HEK293 (cell line): ENCODE measurements at regions not wholly inside any gene's neighbourhood (a gene's known extent, or its start where the extent isn't known, plus 50 kb on each side); places are given as distances from the start of the nearest gene placed in this dataset.

ENCODE experiments used
- CTCF ChIA-PET: fragments of 350-600 bp; formaldehyde crosslinking; extraction: SDS; loops from one replicate; lab custom pipeline; 2021; ENCODE audit warnings: antibody characterized with exemption; lab: Yijun Ruan, JAX
- POLR2A ChIA-PET: fragments of 300-600 bp; formaldehyde crosslinking; extraction: SDS; loops from one replicate; lab custom pipeline; 2020; ENCODE audit warnings: antibody characterized with exemption, inconsistent platforms; lab: Yijun Ruan, JAX
- H3K27ac ChIP-seq: fragments of 200-500 bp; sonication (Bioruptor generic); 2 replicates; pipeline ENCODE4 v1.5.1; 2014; ENCODE audit warnings: low read depth, low read length, control low read depth, inconsistent platforms; ENCODE audit errors: extremely low read depth
- H3K36me3 ChIP-seq, 2 experiments: fragments of 200-500 bp in 1 of 2; sonication (Bioruptor generic) in 1 of 2; 1 replicate in 1 of 2; 2 replicates in 1 of 2; pipeline ENCODE4 v1.5.1; 2014 to 2017; ENCODE audit warnings: inconsistent platforms in 2 of 2, low read length in 2 of 2; ENCODE audit not compliant: control insufficient read depth in 2 of 2, insufficient read depth in 1 of 2
- H3K4me1 ChIP-seq: fragments of 200-500 bp; sonication (Bioruptor generic); 2 replicates; pipeline ENCODE4 v1.5.1; 2014; ENCODE audit warnings: mild to moderate bottlenecking, low read length, inconsistent platforms; ENCODE audit not compliant: control insufficient read depth, insufficient read depth
- H3K4me3 ChIP-seq: 2 replicates; pipeline ENCODE4 v1.5.1; 2011; ENCODE audit warnings: low read depth, mild to moderate bottlenecking, control low read depth, low read length, moderate library complexity
- H3K9me3 ChIP-seq: fragments of 200-500 bp; sonication (Bioruptor generic); 2 replicates; pipeline ENCODE4 v1.5.1; 2014; ENCODE audit warnings: low read depth, low read length, inconsistent platforms; ENCODE audit not compliant: control insufficient read depth, insufficient read depth
- GFI1B ChIP-seq: fragments of 450-650 bp; formaldehyde crosslinking; IDR thresholded peaks from 2 replicates; pipeline ENCODE4 v1.5.1; 2016; ENCODE audit warnings: missing biosample characterization, missing genetic modification characterization
- REPIN1 ChIP-seq: fragments of 450-650 bp; formaldehyde crosslinking; IDR thresholded peaks from 2 replicates; pipeline ENCODE4 v1.5.1; 2017; ENCODE audit warnings: missing biosample characterization, missing genetic modification characterization, low read depth
- SP2 ChIP-seq: fragments of 450-650 bp; formaldehyde crosslinking; IDR thresholded peaks from 2 replicates; pipeline ENCODE4 v1.5.1; 2016; ENCODE audit warnings: missing biosample characterization, missing genetic modification characterization
- ZIC2 ChIP-seq: fragments of 450-650 bp; formaldehyde crosslinking; IDR thresholded peaks from 2 replicates; pipeline ENCODE4 v1.5.1; 2016; ENCODE audit warnings: missing biosample characterization, missing genetic modification characterization
- ZNF16 ChIP-seq: fragments of 450-650 bp; formaldehyde crosslinking; IDR thresholded peaks from 2 replicates; pipeline ENCODE4 v1.5.1; 2016; ENCODE audit warnings: low read depth, missing biosample characterization, missing genetic modification characterization
- ZNF202 ChIP-seq: fragments of 450-650 bp; formaldehyde crosslinking; IDR thresholded peaks from 2 replicates; pipeline ENCODE4 v1.5.1; 2016; ENCODE audit warnings: missing biosample characterization, missing genetic modification characterization, borderline replicate concordance
- ZNF223 ChIP-seq: fragments of 450-650 bp; formaldehyde crosslinking; IDR thresholded peaks from 2 replicates; pipeline ENCODE4 v1.5.1; 2016; ENCODE audit warnings: missing biosample characterization, missing genetic modification characterization
- ZNF324 ChIP-seq: fragments of 450-650 bp; formaldehyde crosslinking; IDR thresholded peaks from 2 replicates; pipeline ENCODE4 v1.5.1; 2016; ENCODE audit warnings: missing biosample characterization, missing genetic modification characterization
- ZNF354C ChIP-seq: fragments of 450-650 bp; formaldehyde crosslinking; IDR thresholded peaks from 2 replicates; pipeline ENCODE4 v1.5.1; 2016; ENCODE audit warnings: missing biosample characterization, missing genetic modification characterization, low read depth, borderline replicate concordance
- ZNF610 ChIP-seq: fragments of 450-650 bp; formaldehyde crosslinking; IDR thresholded peaks from 2 replicates; pipeline ENCODE4 v1.5.1; 2016; ENCODE audit warnings: missing biosample characterization, missing genetic modification characterization, borderline replicate concordance
- ZNF658 ChIP-seq: fragments of 450-650 bp; formaldehyde crosslinking; IDR thresholded peaks from 2 replicates; pipeline ENCODE4; 2016; ENCODE audit warnings: missing biosample characterization, missing genetic modification characterization
- ZNF837 ChIP-seq: fragments of 450-650 bp; formaldehyde crosslinking; IDR thresholded peaks from 2 replicates; pipeline ENCODE4 v1.5.1; 2016; ENCODE audit warnings: missing biosample characterization, missing genetic modification characterization
- TF ChIP-seq, protein P1 (sequence below): fragments of 450-650 bp; formaldehyde crosslinking; IDR thresholded peaks from 2 replicates; pipeline ENCODE4 v1.5.1; 2016; ENCODE audit warnings: missing biosample characterization, missing genetic modification characterization
- TF ChIP-seq, protein P2 (sequence below): fragments of 450-650 bp; formaldehyde crosslinking; IDR thresholded peaks from 2 replicates; pipeline ENCODE4 v1.5.1; 2016; ENCODE audit warnings: missing biosample characterization, missing genetic modification characterization
- TF ChIP-seq, protein P3 (sequence below): fragments of 450-650 bp; formaldehyde crosslinking; IDR thresholded peaks from 2 replicates; pipeline ENCODE4 v1.5.1; 2016; ENCODE audit warnings: missing biosample characterization, missing genetic modification characterization
- TF ChIP-seq, protein P4 (sequence below): fragments of 450-650 bp; formaldehyde crosslinking; IDR thresholded peaks from 2 replicates; pipeline ENCODE4 v1.5.1; 2016; ENCODE audit warnings: missing biosample characterization, missing genetic modification characterization
- TF ChIP-seq, protein P5 (sequence below): fragments of 450-650 bp; formaldehyde crosslinking; IDR thresholded peaks from 2 replicates; pipeline ENCODE4; 2016; ENCODE audit warnings: missing biosample characterization, missing genetic modification characterization
- TF ChIP-seq, protein P6 (sequence below): fragments of 450-650 bp; formaldehyde crosslinking; IDR thresholded peaks from 2 replicates; pipeline ENCODE4 v1.5.1; 2016; ENCODE audit warnings: missing biosample characterization, missing genetic modification characterization

DNA sequence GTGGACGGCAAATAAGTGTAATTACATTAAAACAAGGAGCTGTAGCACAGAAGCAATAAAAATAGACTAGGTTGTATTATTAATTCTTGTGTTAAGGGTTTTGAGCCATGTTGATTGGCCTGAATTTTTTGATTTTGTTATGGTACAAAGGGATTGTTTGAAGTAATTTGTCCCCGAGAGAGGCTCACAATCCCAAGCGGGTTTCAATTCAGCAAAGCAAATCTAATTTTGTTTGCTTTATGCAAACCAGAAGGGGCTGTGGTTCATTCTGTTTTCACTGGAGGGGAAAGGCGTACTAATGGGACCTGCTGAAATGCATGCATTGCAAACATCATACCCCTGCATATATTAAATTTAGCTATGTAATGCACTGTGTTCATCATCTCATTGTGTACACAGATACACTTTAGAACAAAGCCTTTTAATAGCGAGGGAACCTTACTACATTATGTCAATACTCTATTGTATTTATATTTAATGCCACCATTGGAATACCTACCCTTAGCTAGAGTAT is 379.5 kb upstream of the POU3F2 start (continued):
- TF ChIP-seq, protein P1, sequence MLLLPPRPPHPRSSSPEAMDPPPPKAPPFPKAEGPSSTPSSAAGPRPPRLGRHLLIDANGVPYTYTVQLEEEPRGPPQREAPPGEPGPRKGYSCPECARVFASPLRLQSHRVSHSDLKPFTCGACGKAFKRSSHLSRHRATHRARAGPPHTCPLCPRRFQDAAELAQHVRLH, result no peak
- TF ChIP-seq, protein P2, sequence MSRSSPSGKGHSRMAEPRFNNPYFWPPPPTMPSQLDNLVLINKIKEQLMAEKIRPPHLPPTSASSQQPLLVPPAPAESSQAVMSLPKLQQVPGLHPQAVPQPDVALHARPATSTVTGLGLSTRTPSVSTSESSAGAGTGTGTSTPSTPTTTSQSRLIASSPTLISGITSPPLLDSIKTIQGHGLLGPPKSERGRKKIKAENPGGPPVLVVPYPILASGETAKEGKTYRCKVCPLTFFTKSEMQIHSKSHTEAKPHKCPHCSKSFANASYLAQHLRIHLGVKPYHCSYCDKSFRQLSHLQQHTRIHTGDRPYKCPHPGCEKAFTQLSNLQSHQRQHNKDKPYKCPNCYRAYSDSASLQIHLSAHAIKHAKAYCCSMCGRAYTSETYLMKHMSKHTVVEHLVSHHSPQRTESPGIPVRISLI (tag by site-specific recombination), result no peak
- TF ChIP-seq ZIC2 (tag by site-specific recombination), result no peak

DNA sequence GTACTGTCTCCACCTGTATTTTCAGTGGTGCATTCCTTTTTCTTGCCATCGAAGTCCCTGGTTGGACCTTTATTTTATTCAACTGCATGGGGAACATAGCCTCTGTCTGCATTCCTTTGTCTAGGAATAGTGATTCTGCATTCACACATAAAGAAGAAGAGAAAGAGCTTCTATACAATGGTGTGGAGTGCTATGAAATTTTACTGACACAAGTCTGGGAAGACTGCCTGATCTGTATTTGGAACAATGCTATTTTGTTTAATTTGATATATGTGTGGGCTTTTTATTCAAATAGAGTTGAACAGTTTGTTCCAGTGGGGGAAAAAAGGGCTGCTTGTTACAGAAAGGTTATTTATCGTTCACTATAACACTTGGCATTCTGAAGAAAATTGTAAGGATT is 375.7 kb upstream of the POU3F2 start:
- no peak for TF ChIP-seq SP2 (tag by site-specific recombination)
- TF ChIP-seq ZNF223 (tag by site-specific recombination), result no peak
- TF ChIP-seq, protein P3, sequence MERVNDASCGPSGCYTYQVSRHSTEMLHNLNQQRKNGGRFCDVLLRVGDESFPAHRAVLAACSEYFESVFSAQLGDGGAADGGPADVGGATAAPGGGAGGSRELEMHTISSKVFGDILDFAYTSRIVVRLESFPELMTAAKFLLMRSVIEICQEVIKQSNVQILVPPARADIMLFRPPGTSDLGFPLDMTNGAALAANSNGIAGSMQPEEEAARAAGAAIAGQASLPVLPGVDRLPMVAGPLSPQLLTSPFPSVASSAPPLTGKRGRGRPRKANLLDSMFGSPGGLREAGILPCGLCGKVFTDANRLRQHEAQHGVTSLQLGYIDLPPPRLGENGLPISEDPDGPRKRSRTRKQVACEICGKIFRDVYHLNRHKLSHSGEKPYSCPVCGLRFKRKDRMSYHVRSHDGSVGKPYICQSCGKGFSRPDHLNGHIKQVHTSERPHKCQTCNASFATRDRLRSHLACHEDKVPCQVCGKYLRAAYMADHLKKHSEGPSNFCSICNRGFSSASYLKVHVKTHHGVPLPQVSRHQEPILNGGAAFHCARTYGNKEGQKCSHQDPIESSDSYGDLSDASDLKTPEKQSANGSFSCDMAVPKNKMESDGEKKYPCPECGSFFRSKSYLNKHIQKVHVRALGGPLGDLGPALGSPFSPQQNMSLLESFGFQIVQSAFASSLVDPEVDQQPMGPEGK, result no peak
- no peak for TF ChIP-seq GFI1B
- no peak for TF ChIP-seq ZNF202 (tag by site-specific recombination)
- TF ChIP-seq, protein P4, sequence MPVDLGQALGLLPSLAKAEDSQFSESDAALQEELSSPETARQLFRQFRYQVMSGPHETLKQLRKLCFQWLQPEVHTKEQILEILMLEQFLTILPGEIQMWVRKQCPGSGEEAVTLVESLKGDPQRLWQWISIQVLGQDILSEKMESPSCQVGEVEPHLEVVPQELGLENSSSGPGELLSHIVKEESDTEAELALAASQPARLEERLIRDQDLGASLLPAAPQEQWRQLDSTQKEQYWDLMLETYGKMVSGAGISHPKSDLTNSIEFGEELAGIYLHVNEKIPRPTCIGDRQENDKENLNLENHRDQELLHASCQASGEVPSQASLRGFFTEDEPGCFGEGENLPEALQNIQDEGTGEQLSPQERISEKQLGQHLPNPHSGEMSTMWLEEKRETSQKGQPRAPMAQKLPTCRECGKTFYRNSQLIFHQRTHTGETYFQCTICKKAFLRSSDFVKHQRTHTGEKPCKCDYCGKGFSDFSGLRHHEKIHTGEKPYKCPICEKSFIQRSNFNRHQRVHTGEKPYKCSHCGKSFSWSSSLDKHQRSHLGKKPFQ (tag by site-specific recombination), result no peak
- TF ChIP-seq ZNF837, result no peak
- no peak for TF ChIP-seq ZNF610 (tag by site-specific recombination)
- no peak for TF ChIP-seq REPIN1 (tag by site-specific recombination)
- no peak for TF ChIP-seq ZNF324 (tag by site-specific recombination)
- TF ChIP-seq, protein P5, sequence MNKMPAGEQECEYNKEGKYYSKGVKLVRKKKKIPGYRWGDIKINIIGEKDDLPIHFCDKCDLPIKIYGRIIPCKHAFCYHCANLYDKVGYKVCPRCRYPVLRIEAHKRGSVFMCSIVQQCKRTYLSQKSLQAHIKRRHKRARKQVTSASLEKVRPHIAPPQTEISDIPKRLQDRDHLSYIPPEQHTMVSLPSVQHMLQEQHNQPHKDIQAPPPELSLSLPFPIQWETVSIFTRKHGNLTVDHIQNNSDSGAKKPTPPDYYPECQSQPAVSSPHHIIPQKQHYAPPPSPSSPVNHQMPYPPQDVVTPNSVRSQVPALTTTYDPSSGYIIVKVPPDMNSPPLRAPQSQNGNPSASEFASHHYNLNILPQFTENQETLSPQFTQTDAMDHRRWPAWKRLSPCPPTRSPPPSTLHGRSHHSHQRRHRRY, result no peak
- ChIA-PET CTCF (interaction anchor here (0.7 kb wide), 1 partner anchor 194 kb away, joined by 3 read pairs; no protein-coding TSS in a partner anchor), POLR2A (no interaction called here)
- no peaks in the 10 kb centered on the region for H3K9me3 ChIP-seq
- no peak overlapping the region for H3K4me3 ChIP-seq
- no peaks in the 10 kb centered on the region for H3K36me3 ChIP-seq
- H3K27ac ChIP-seq, result no peak overlapping the region
- H3K4me1 ChIP-seq, result no peaks in the 10 kb centered on the region

DNA sequence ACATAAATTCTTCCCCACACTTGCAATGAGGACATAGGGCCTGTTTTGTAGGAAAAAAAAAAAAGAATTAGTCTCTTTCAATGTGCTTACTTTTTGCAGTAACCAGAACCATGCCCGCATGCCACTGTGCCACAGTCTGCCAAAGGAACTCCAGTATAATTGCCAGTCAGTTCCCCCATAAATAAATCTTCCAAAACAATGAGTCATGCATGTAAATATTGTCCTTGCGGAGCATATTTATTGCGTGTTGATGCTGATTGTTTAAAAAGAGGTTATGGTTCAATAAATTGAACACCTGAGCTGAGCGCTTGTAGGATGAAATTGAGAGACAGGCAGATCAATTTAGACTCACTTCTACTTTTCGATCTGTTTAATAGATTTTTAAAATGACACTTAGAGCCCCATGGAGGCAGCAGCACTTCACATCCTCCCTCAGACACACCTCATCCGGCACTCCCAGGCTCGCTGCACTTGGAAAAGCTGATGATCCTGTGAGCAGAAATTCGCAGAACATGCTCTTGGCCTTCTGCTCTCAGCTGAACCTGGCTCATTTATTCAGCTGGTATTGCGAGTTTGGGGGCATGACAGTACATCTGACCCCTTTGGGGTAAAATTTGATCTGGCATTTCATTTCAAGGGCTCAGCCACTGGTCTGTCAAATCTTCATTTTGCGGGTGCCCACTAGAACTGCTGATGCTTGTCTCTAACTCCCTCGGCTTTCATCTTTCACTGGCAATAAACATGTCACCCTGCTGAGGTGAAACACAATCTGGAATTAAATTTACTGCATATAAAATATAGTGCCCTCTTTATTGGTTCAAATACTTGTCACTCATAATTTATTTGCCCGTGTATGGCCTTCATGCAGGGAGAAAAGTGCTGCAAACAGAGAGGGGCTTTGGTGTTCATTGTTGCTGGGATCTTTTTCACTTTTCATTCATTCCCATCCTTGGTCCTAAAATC is 371.1 kb upstream of the POU3F2 start:
- TF ChIP-seq ZNF354C (tag by site-specific recombination) (no peak), ZNF16 (no peak), ZNF658 (no peak)
- TF ChIP-seq, protein P6, sequence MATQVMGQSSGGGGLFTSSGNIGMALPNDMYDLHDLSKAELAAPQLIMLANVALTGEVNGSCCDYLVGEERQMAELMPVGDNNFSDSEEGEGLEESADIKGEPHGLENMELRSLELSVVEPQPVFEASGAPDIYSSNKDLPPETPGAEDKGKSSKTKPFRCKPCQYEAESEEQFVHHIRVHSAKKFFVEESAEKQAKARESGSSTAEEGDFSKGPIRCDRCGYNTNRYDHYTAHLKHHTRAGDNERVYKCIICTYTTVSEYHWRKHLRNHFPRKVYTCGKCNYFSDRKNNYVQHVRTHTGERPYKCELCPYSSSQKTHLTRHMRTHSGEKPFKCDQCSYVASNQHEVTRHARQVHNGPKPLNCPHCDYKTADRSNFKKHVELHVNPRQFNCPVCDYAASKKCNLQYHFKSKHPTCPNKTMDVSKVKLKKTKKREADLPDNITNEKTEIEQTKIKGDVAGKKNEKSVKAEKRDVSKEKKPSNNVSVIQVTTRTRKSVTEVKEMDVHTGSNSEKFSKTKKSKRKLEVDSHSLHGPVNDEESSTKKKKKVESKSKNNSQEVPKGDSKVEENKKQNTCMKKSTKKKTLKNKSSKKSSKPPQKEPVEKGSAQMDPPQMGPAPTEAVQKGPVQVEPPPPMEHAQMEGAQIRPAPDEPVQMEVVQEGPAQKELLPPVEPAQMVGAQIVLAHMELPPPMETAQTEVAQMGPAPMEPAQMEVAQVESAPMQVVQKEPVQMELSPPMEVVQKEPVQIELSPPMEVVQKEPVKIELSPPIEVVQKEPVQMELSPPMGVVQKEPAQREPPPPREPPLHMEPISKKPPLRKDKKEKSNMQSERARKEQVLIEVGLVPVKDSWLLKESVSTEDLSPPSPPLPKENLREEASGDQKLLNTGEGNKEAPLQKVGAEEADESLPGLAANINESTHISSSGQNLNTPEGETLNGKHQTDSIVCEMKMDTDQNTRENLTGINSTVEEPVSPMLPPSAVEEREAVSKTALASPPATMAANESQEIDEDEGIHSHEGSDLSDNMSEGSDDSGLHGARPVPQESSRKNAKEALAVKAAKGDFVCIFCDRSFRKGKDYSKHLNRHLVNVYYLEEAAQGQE, result no peak
- ChIA-PET CTCF (no interaction called here), POLR2A (no interaction called here)
- no peaks in the 10 kb centered on the region for H3K36me3 ChIP-seq
- H3K4me3 ChIP-seq, result no peak overlapping the region
- no peaks in the 10 kb centered on the region for H3K9me3 ChIP-seq
- no peak overlapping the region for H3K27ac ChIP-seq
- no peaks in the 10 kb centered on the region for H3K4me1 ChIP-seq
